Thyroid gland (tissue), 4 donors: ENCODE measurements at regions not wholly inside any gene's neighbourhood (a gene's known extent, or its start where the extent isn't known, plus 50 kb on each side); places are given as distances from the start of the nearest gene placed in this dataset.
"Not testable (repeated sequence)": the region's sequence is repeated elsewhere in the genome, so short reads cannot be mapped to it uniquely, and the experiment has no call there.

ENCODE experiments used
- POLR2A ChIP-seq, 2 donors: fragments of 450-650 bp; IDR thresholded peaks; one replicate each; pipeline ENCODE4 v1.6.1; 2017; ENCODE audit warnings: antibody characterized with exemption in 2 of 2, mild to moderate bottlenecking in 2 of 2, moderate library complexity in 1 of 2
- TF ChIP-seq, protein P1 (sequence below), 6 experiments: fragments of 200-600 bp in 3 of 6; fragments of 450-650 bp in 3 of 6; sonication (generic) in 3 of 6; IDR thresholded peaks; one replicate each; pipeline ENCODE4 v1.5.1; 2016 to 2019; ENCODE audit warnings: antibody characterized with exemption in 6 of 6, mild to moderate bottlenecking in 2 of 6, inconsistent platforms in 1 of 6, moderate library complexity in 1 of 6

DNA sequence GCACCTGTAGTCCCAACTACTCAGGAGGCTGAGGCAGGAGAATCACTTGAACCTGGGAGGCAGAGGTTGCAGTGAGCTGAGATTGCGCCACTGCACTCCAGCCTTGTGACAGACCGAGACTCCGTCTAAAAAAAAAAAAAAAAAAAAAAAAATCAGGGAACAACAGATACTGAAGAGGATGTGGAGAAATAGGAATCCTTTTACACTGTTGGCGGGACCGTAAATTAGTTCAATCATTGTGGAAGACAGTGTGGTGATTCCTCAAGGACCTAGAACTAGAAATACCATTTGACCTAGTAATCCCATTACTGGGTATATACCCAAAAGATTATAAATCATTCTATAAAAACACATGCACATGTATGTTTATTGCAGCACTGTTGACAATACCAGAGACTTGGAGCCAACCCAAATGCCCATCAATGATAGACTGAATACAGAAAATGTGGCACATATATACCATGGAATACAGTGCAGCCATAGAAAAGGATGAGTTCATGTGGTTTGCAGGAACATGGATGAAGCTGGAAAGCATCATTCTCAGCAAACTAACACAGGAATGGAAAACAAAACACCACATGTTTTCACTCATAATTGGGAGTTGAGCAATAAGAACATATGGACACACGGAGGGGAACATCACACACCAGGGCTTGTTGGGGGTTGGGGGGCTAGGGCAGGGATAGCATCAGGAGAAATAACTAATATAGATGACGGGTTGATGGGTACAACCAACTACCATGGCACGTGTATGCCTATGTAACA lies 200.4 kb downstream of the RFPL4B start:
- TF ChIP-seq, protein P1, sequence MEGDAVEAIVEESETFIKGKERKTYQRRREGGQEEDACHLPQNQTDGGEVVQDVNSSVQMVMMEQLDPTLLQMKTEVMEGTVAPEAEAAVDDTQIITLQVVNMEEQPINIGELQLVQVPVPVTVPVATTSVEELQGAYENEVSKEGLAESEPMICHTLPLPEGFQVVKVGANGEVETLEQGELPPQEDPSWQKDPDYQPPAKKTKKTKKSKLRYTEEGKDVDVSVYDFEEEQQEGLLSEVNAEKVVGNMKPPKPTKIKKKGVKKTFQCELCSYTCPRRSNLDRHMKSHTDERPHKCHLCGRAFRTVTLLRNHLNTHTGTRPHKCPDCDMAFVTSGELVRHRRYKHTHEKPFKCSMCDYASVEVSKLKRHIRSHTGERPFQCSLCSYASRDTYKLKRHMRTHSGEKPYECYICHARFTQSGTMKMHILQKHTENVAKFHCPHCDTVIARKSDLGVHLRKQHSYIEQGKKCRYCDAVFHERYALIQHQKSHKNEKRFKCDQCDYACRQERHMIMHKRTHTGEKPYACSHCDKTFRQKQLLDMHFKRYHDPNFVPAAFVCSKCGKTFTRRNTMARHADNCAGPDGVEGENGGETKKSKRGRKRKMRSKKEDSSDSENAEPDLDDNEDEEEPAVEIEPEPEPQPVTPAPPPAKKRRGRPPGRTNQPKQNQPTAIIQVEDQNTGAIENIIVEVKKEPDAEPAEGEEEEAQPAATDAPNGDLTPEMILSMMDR (IDR thresholded peaks at IDR 0.05): not testable (repeated sequence)
- not testable (repeated sequence) for TF ChIP-seq POLR2A (IDR thresholded peaks at IDR 0.05)
